ENCODE measurements at regions not wholly inside any gene's neighbourhood (a gene's known extent, or its start where the extent isn't known, plus 50 kb on each side); places are given as distances from the start of the nearest gene placed in this dataset.

DNA sequence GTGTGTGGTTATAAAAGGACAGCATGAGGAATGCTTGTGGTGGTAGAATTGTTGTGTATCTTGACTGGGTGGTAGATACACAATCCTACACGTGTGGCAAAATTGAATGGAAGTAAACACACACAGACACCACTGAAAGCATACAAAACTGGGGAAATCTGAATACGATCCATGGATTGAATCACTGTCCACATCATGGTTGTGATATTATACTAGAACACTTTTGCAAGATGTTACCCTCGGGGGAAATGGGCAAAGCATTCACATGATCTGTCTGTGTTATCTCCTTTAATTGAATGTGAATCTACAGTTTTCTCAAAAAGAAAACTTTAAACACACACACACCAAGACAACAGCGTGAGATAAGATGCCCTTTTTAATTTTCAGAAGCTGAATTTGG lies 165.2 kb upstream of the CELF2 start:
- no peaks in the 10 kb centered on the region for H3K9me3 ChIP-seq (ENCODE audit: control insufficient read depth, low read depth, low read length)
- H3K27ac ChIP-seq (ENCODE audit: control insufficient read depth, insufficient read depth, low read length) = no peak overlapping the region
- no peak overlapping the region for H2AFZ ChIP-seq (ENCODE audit: control insufficient read depth, low read length)
- no peaks in the 10 kb centered on the region for H3K4me1 ChIP-seq (ENCODE audit: control insufficient read depth, extremely low read depth, insufficient read depth, low read length)
- no peaks in the 10 kb centered on the region for H3K79me2 ChIP-seq (ENCODE audit: control insufficient read depth, insufficient read depth, low read length)
- H3K4me3 ChIP-seq (ENCODE audit: control insufficient read depth in 2 of 3, extremely low read depth in 1 of 3, insufficient read depth in 2 of 3, low read depth in 1 of 3, low read length in 3 of 3) = no peak overlapping the region
- H3K9me1 ChIP-seq (ENCODE audit: control insufficient read depth, extremely low read depth, insufficient read depth, low read length) = no peaks in the 10 kb centered on the region
- no peak for FAIRE-seq
- no peaks in the 10 kb centered on the region for H4K20me1 ChIP-seq (ENCODE audit: control insufficient read depth, extremely low read depth, insufficient read depth, low read length)
- no peaks in the 10 kb centered on the region for H3K27me3 ChIP-seq (ENCODE audit: control insufficient read depth, extremely low read depth, insufficient read depth, low read length)
- TF ChIP-seq, protein P1, sequence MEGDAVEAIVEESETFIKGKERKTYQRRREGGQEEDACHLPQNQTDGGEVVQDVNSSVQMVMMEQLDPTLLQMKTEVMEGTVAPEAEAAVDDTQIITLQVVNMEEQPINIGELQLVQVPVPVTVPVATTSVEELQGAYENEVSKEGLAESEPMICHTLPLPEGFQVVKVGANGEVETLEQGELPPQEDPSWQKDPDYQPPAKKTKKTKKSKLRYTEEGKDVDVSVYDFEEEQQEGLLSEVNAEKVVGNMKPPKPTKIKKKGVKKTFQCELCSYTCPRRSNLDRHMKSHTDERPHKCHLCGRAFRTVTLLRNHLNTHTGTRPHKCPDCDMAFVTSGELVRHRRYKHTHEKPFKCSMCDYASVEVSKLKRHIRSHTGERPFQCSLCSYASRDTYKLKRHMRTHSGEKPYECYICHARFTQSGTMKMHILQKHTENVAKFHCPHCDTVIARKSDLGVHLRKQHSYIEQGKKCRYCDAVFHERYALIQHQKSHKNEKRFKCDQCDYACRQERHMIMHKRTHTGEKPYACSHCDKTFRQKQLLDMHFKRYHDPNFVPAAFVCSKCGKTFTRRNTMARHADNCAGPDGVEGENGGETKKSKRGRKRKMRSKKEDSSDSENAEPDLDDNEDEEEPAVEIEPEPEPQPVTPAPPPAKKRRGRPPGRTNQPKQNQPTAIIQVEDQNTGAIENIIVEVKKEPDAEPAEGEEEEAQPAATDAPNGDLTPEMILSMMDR (optimal IDR thresholded peaks at IDR 0.05 in 1 of 3, IDR thresholded peaks at IDR 0.05 in 1 of 3, conservative IDR thresholded peaks at IDR 0.05 in 1 of 3; ENCODE audit: extremely low read depth in 1 of 3, insufficient read depth in 2 of 3, low read length in 3 of 3) = no peak
- no peak for TF ChIP-seq EZH2 (IDR thresholded peaks at IDR 0.05; ENCODE audit: low read length)
- H3K4me2 ChIP-seq (ENCODE audit: control insufficient read depth, extremely low read depth, insufficient read depth, low read depth, low read length) = no peak overlapping the region
- no peaks in the 10 kb centered on the region for H3K36me3 ChIP-seq (ENCODE audit: control insufficient read depth in 2 of 2, extremely low read depth in 1 of 2, insufficient read depth in 2 of 2, low read length in 2 of 2)
- H3K9ac ChIP-seq (ENCODE audit: control insufficient read depth, extremely low read depth, insufficient read depth, low read length) = no peak overlapping the region
- no peak for DNase-seq (ENCODE audit: low read depth, low spot score)
- dilution Hi-C loops (cut with MboI; ENCODE audit: extremely low pct_ligation_motif_present, low sequenced_read_pairs) = no loop called here

DNA sequence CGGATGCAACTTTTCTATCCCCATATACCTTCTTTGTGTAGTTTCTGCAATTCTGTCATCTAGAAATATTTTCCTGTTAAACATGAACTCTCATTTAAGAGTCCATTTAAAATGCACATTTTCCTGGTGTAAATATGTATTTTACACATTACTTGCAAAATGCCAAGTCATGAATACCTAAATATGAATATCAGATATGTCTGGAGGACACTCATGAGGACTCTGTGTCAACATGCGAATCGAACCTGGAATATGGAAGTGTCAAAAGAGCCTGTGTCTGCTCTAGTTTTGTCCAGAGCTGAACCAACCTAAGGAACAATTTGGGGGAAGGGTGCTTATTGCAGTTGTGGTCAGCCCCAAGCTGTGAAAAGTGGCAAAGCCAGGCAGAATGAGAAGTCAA lies 163.7 kb upstream of the CELF2 start:
- no peak overlapping the region for H2AFZ ChIP-seq (ENCODE audit: control insufficient read depth, low read length)
- no peaks in the 10 kb centered on the region for H3K36me3 ChIP-seq (ENCODE audit: control insufficient read depth in 2 of 2, extremely low read depth in 1 of 2, insufficient read depth in 2 of 2, low read length in 2 of 2)
- H3K79me2 ChIP-seq (ENCODE audit: control insufficient read depth, insufficient read depth, low read length) = no peaks in the 10 kb centered on the region
- H3K4me2 ChIP-seq (ENCODE audit: control insufficient read depth, extremely low read depth, insufficient read depth, low read depth, low read length) = no peak overlapping the region
- H3K4me3 ChIP-seq (ENCODE audit: control insufficient read depth in 2 of 3, extremely low read depth in 1 of 3, insufficient read depth in 2 of 3, low read depth in 1 of 3, low read length in 3 of 3) = no peak overlapping the region
- dilution Hi-C loops (cut with MboI; ENCODE audit: extremely low pct_ligation_motif_present, low sequenced_read_pairs) = no loop called here
- DNase-seq (ENCODE audit: low read depth, low spot score) (no peak), FAIRE-seq (no peak)
- H3K9me3 ChIP-seq (ENCODE audit: control insufficient read depth, low read depth, low read length) = no peaks in the 10 kb centered on the region
- H3K27ac ChIP-seq (ENCODE audit: control insufficient read depth, insufficient read depth, low read length) = no peak overlapping the region
- H4K20me1 ChIP-seq (ENCODE audit: control insufficient read depth, extremely low read depth, insufficient read depth, low read length) = no peaks in the 10 kb centered on the region
- no peaks in the 10 kb centered on the region for H3K4me1 ChIP-seq (ENCODE audit: control insufficient read depth, extremely low read depth, insufficient read depth, low read length)
- H3K9me1 ChIP-seq (ENCODE audit: control insufficient read depth, extremely low read depth, insufficient read depth, low read length) = no peaks in the 10 kb centered on the region
- H3K9ac ChIP-seq (ENCODE audit: control insufficient read depth, extremely low read depth, insufficient read depth, low read length) = no peak overlapping the region
- H3K27me3 ChIP-seq (ENCODE audit: control insufficient read depth, extremely low read depth, insufficient read depth, low read length) = no peaks in the 10 kb centered on the region
- TF ChIP-seq, protein P1 (optimal IDR thresholded peaks at IDR 0.05 in 1 of 3, IDR thresholded peaks at IDR 0.05 in 1 of 3, conservative IDR thresholded peaks at IDR 0.05 in 1 of 3; ENCODE audit: extremely low read depth in 1 of 3, insufficient read depth in 2 of 3, low read length in 3 of 3) = no peak
- TF ChIP-seq EZH2 (IDR thresholded peaks at IDR 0.05; ENCODE audit: low read length) = no peak
